GM12878 (cell line): ENCODE measurements at regions not wholly inside any gene's neighbourhood (a gene's known extent, or its start where the extent isn't known, plus 50 kb on each side); places are given as distances from the start of the nearest gene placed in this dataset.

ENCODE experiments used
- ATAC-seq: fragments of 200-7000 bp; cut with Tn5 transposase; 3 replicates; pipeline ENCODE4 v1.9.1; 2020; ENCODE audit warnings: mild to moderate bottlenecking, moderate library complexity
- BruUV-seq: library from RNA; stranded (reverse); fragments of 400-500 nt; replicated peaks from 2 replicates; lab custom pipeline; 2021; lab: Mats Ljungman, UMichigan
- CTCF ChIA-PET: fragments of 300-600 bp; sonication (Branson Sonifier 250); formaldehyde crosslinking; extraction: SDS; loops from one replicate; lab custom pipeline; 2021; ENCODE audit warnings: inconsistent platforms; lab: Yijun Ruan, JAX
- POLR2A ChIA-PET: fragments of 350-600 bp; formaldehyde crosslinking; extraction: SDS; loops from one replicate; lab custom pipeline; 2021; ENCODE audit warnings: inconsistent platforms; lab: Charles Lee
- RAD21 ChIA-PET: fragments of 300-600 bp; sonication (Branson Sonifier 250); formaldehyde crosslinking; loops from one replicate; lab custom pipeline; 2023; ENCODE audit warnings: antibody characterized with exemption; ENCODE audit not compliant: unreplicated experiment; lab: Charles Lee
- SMC1A ChIA-PET: fragments of 300-600 bp; sonication (Branson Sonifier 250); formaldehyde crosslinking; loops from one replicate; lab custom pipeline; 2023; ENCODE audit not compliant: unreplicated experiment, uncharacterized antibody; lab: Charles Lee
- DNase-seq: peaks from one replicate; pipeline ENCODE4 v3.0.0-alpha.2; 2011; ENCODE audit warnings: low read depth, low spot score
- FAIRE-seq: peaks from 3 replicates; lab custom pipeline; 2011; peaks lifted over from hg19 to GRCh38; lab: Jason Lieb, UNC
- H2AFZ ChIP-seq: 2 replicates; pipeline ENCODE4 v1.6.0; 2011; ENCODE audit warnings: low read depth, low read length, control low read depth; ENCODE audit not compliant: control insufficient read depth
- H3K27ac ChIP-seq: 2 replicates; pipeline ENCODE4 v1.5.1; 2011; ENCODE audit warnings: control low read depth; ENCODE audit not compliant: control insufficient read depth, insufficient read depth
- H3K27me3 ChIP-seq, 2 experiments: replicated peaks in 1 of 2; 2 replicates each; pipeline versions ENCODE4 v1.6.0 to v1.6.1; 2011; ENCODE audit warnings: low read length in 1 of 2; ENCODE audit not compliant: control insufficient read depth in 2 of 2, insufficient read depth in 2 of 2
- H3K36me3 ChIP-seq, 2 experiments: 2 replicates each; pipeline ENCODE4 v1.5.1; 2011; ENCODE audit warnings: low read length in 1 of 2; ENCODE audit not compliant: control insufficient read depth in 2 of 2, insufficient read depth in 2 of 2
- H3K4me1 ChIP-seq: 2 replicates; pipeline ENCODE4 v1.6.1; 2011; ENCODE audit warnings: mild to moderate bottlenecking, low read length, moderate library complexity, mixed read lengths; ENCODE audit not compliant: control insufficient read depth, insufficient read depth
- H3K4me2 ChIP-seq: 2 replicates; pipeline ENCODE4 v1.6.0; 2011; ENCODE audit warnings: control low read depth; ENCODE audit not compliant: control insufficient read depth, insufficient read depth
- H3K4me3 ChIP-seq: fragments of 200-600 bp; sonication (generic); 2 replicates; pipeline ENCODE4 v1.5.1; 2016
- H3K79me2 ChIP-seq: 2 replicates; pipeline ENCODE4 v1.6.0; 2011; ENCODE audit warnings: low read length; ENCODE audit not compliant: control insufficient read depth, insufficient read depth
- H3K9ac ChIP-seq: 2 replicates; pipeline ENCODE4 v1.8.0; 2011; ENCODE audit warnings: low read length, control low read depth, mixed read lengths; ENCODE audit not compliant: control insufficient read depth, insufficient read depth
- H3K9me3 ChIP-seq: replicated peaks from 3 replicates; pipeline ENCODE4 v1.5.1; 2011; ENCODE audit warnings: mild to moderate bottlenecking, low read length; ENCODE audit not compliant: control insufficient read depth, insufficient read depth
- H4K20me1 ChIP-seq: 2 replicates; pipeline ENCODE4 v1.6.0; 2011; ENCODE audit not compliant: control insufficient read depth, insufficient read depth
- BRCA1 ChIP-seq: IDR thresholded peaks from 2 replicates; pipeline ENCODE4 v1.6.1; 2011; ENCODE audit warnings: low read depth, low read length, improper control_type of control experiment
- EGR1 ChIP-seq, 2 experiments: IDR thresholded peaks; 1 replicate in 1 of 2; 2 replicates in 1 of 2; pipeline ENCODE4 v1.6.1; 2011 to 2012; ENCODE audit warnings: low read depth in 2 of 2, low read length in 2 of 2, borderline replicate concordance in 1 of 2, mild to moderate bottlenecking in 1 of 2, moderate library complexity in 1 of 2
- MAX ChIP-seq: IDR thresholded peaks from 2 replicates; pipeline ENCODE4 v1.6.1; 2012; ENCODE audit warnings: low read depth, low read length, improper control_type of control experiment
- NFYA ChIP-seq: IDR thresholded peaks from 2 replicates; pipeline ENCODE4 v1.6.1; 2011; ENCODE audit warnings: low read depth, mild to moderate bottlenecking, low read length, improper control_type of control experiment, borderline replicate concordance
- PKNOX1 ChIP-seq: fragments of 450-650 bp; IDR thresholded peaks from 2 replicates; pipeline ENCODE4 v1.6.1; 2016; ENCODE audit warnings: mild to moderate bottlenecking
- RELB ChIP-seq: fragments of 450-650 bp; IDR thresholded peaks from 2 replicates; pipeline ENCODE4 v1.6.1; 2017; ENCODE audit warnings: low read depth, mild to moderate bottlenecking, moderate library complexity
- YBX1 ChIP-seq: fragments of 450-650 bp; IDR thresholded peaks from 2 replicates; pipeline ENCODE4 v1.6.1; 2016; ENCODE audit warnings: antibody characterized with exemption
- ZNF217 ChIP-seq: fragments of 450-650 bp; IDR thresholded peaks from 2 replicates; pipeline ENCODE4 v1.6.1; 2017; ENCODE audit warnings: antibody characterized with exemption, mild to moderate bottlenecking
- WGBS: methylation state at CpG from one replicate; pipeline ENCODE4 v1.1.6; 2016; ENCODE audit warnings: low lambda C conversion rate; ENCODE audit not compliant: insufficient replicate concordance, insufficient coverage; ENCODE audit errors: missing lambda C conversion rate; 5-methylcytosine and 5-hydroxymethylcytosine counted together
- in situ Hi-C: fragments of 300-500 bp; cut with MboI; formaldehyde crosslinking; loops from 9 replicates; pipeline ENCODE4 v1.14.3; 2018; ENCODE audit warnings: mixed read lengths
- intact Hi-C: fragments of 100-400 bp; cut with micrococcal nuclease; formaldehyde crosslinking; loops from one replicate; pipeline ENCODE4 v1.14.2; 2022; ENCODE audit not compliant: unreplicated experiment
- TF ChIP-seq, protein P1 (sequence below): fragments of 150-350 bp; IDR thresholded peaks from 2 replicates; pipeline ENCODE4 v1.6.1; 2014; ENCODE audit warnings: mild to moderate bottlenecking, low read depth, low read length

- TF ChIP-seq, protein P1, sequence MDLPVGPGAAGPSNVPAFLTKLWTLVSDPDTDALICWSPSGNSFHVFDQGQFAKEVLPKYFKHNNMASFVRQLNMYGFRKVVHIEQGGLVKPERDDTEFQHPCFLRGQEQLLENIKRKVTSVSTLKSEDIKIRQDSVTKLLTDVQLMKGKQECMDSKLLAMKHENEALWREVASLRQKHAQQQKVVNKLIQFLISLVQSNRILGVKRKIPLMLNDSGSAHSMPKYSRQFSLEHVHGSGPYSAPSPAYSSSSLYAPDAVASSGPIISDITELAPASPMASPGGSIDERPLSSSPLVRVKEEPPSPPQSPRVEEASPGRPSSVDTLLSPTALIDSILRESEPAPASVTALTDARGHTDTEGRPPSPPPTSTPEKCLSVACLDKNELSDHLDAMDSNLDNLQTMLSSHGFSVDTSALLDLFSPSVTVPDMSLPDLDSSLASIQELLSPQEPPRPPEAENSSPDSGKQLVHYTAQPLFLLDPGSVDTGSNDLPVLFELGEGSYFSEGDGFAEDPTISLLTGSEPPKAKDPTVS = no peak
- TF ChIP-seq NFYA (no peak), RELB (no peak), BRCA1 (no peak)
These were observed 255.5 kb upstream of the SESN3 start (continued) for GRCh38 chr11:95486466-95486865.

- ChIA-PET SMC1A (interaction anchor here (1.0 to 1.5 kb wide), 2 partner anchors 10 to 60 kb away, joined by 3 to 4 read pairs; no protein-coding TSS in a partner anchor), CTCF (no interaction called here), RAD21 (no interaction called here), POLR2A (no interaction called here)
- Histone ChIP-seq H3K4me1 (peaks cover 4% of the 10 kb centered on the region; the same call in 1 of the 2 replicates), H3K9ac (no peak overlapping the region), H3K36me3 (no peaks in the 10 kb centered on the region), H3K4me2 (no peak overlapping the region), H4K20me1 (no peaks in the 10 kb centered on the region), H3K27me3 (peaks cover 0 to 2% of the 10 kb centered on the region in 2 experiments; a peak in 1 of 4 replicates), H3K79me2 (no peaks in the 10 kb centered on the region), H3K9me3 (no peaks in the 10 kb centered on the region), H2AFZ (no peak overlapping the region), H3K4me3 (no peak overlapping the region), H3K27ac (no peak overlapping the region)
- in situ Hi-C loops (no loop called here), intact Hi-C loops (loop anchor here (10.0 kb wide), 1 partner anchor 219 kb away; no protein-coding TSS in a partner anchor)
- no TSS peak for BruUV-seq
- TF ChIP-seq MAX = no peak
- TF ChIP-seq PKNOX1 = no peak
- no peak for TF ChIP-seq YBX1
- TF ChIP-seq ZNF217 = no peak
- no peak for TF ChIP-seq EGR1 (IDR thresholded peaks at IDR 0.05; ENCODE audit: borderline replicate concordance in 1 of 2, low read depth in 2 of 2, low read length in 2 of 2)
- DNase-seq (no peak), FAIRE-seq (no peak), ATAC-seq (no peak)
- 88% methylated on average over 2 of the region's 2 CpGs for WGBS
These were observed 254.3 kb upstream of the SESN3 start for GRCh38 chr11:95485115-95485900.
